Activated CD8-positive, alpha-beta memory T cell treated with anti-CD3 and anti-CD28 coated beads for 24 hours (primary cell): ENCODE measurements at regions not wholly inside any gene's neighbourhood (a gene's known extent, or its start where the extent isn't known, plus 50 kb on each side); places are given as distances from the start of the nearest gene placed in this dataset.
"Not testable (repeated sequence)": the region's sequence is repeated elsewhere in the genome, so short reads cannot be mapped to it uniquely, and the experiment has no call there.

ENCODE experiments used
- DNase-seq: peaks from one replicate; pipeline ENCODE4 v3.0.0-alpha.2; 2020

GRCh38 chr2:67879586-67880290 is 183.1 kb downstream of the C1D start:
- DNase-seq: no peak

GRCh38 chr2:67880291-67880761 is 182.5 kb downstream of the C1D start:
- no peak for DNase-seq

GRCh38 chr2:67881816-67882215 is 181.0 kb downstream of the C1D start:
- no peak for DNase-seq

GRCh38 chr2:67883316-67884087 is 179.3 kb downstream of the C1D start:
- DNase-seq: no peak

GRCh38 chr2:67888351-67889005 is 174.3 kb downstream of the C1D start:
- DNase-seq: no peak

GRCh38 chr2:67889056-67889455 is 173.7 kb downstream of the C1D start:
- DNase-seq: no peak

GRCh38 chr2:67891642-67892041 is 171.2 kb downstream of the C1D start:
- no peak for DNase-seq

GRCh38 chr2:67892339-67892846 is 170.4 kb downstream of the C1D start:
- no peak for DNase-seq

- DNase-seq: no peak
Observed at GRCh38 chr2:67895227-67895941, 167.4 kb downstream of the C1D start.

GRCh38 chr2:67896076-67896475 is 166.7 kb downstream of the C1D start:
- DNase-seq: no peak

GRCh38 chr2:67896476-67896875 is 166.3 kb downstream of the C1D start:
- DNase-seq: no peak

- DNase-seq: no peak
Observed at GRCh38 chr2:67898595-67898994, 164.2 kb downstream of the C1D start.

GRCh38 chr2:67899187-67899586 is 163.6 kb downstream of the C1D start:
- DNase-seq: no peak

GRCh38 chr2:67900826-67901225 is 162.0 kb downstream of the C1D start:
- no peak for DNase-seq

GRCh38 chr2:67904566-67904965 is 158.2 kb downstream of the C1D start:
- no peak for DNase-seq

GRCh38 chr2:67904966-67905365 is 157.8 kb downstream of the C1D start:
- DNase-seq: no peak

- not testable (repeated sequence) for DNase-seq
Observed at GRCh38 chr2:67906547-67906946, 156.3 kb downstream of the C1D start.

- DNase-seq: no peak
Observed at GRCh38 chr2:67917332-67918054, 145.3 kb downstream of the C1D start.

GRCh38 chr2:67918471-67918870 is 144.3 kb downstream of the C1D start:
- DNase-seq: no peak

GRCh38 chr2:67919490-67919889 is 143.3 kb downstream of the C1D start:
- no peak for DNase-seq

GRCh38 chr2:67922080-67922785 is 140.6 kb downstream of the C1D start:
- no peak for DNase-seq

- no peak for DNase-seq
Observed at GRCh38 chr2:67923696-67924095, 139.1 kb downstream of the C1D start.
